Parathyroid adenoma (tissue), 2 donors: ENCODE measurements at regions not wholly inside any gene's neighbourhood (a gene's known extent, or its start where the extent isn't known, plus 50 kb on each side); places are given as distances from the start of the nearest gene placed in this dataset.

ENCODE experiments used
- H2AFZ ChIP-seq: fragments of 300-600 bp; sonication (generic); one replicate; pipeline ENCODE4 v1.7.0; 2017; ENCODE audit warnings: antibody characterized with exemption, mild to moderate bottlenecking
- H3K27ac ChIP-seq: fragments of 300-600 bp; sonication (generic); one replicate; pipeline ENCODE4 v1.7.0; 2017
- H3K27me3 ChIP-seq: fragments of 300-600 bp; sonication (generic); one replicate; pipeline ENCODE4 v1.7.0; 2017; ENCODE audit warnings: low read length; ENCODE audit not compliant: control insufficient read depth, insufficient read depth
- H3K36me3 ChIP-seq: fragments of 300-600 bp; sonication (generic); one replicate; pipeline ENCODE4 v1.7.0; 2017; ENCODE audit warnings: low read length; ENCODE audit not compliant: control insufficient read depth, insufficient read depth
- H3K4me1 ChIP-seq: fragments of 300-600 bp; sonication (generic); one replicate; pipeline ENCODE4 v1.7.0; 2017; ENCODE audit warnings: control low read depth
- H3K4me2 ChIP-seq: fragments of 300-600 bp; sonication (generic); one replicate; pipeline ENCODE4 v1.7.0; 2017; ENCODE audit warnings: low read length
- H3K4me3 ChIP-seq: fragments of 300-600 bp; sonication (generic); one replicate; pipeline ENCODE4 v1.7.0; 2017; ENCODE audit warnings: low read depth, low read length
- H3K79me2 ChIP-seq: fragments of 300-600 bp; sonication (generic); one replicate; pipeline ENCODE4 v1.7.0; 2017; ENCODE audit warnings: control low read depth
- H3K9ac ChIP-seq: fragments of 300-600 bp; sonication (generic); one replicate; pipeline ENCODE4 v1.7.0; 2017; ENCODE audit warnings: mild to moderate bottlenecking
- H3K9me3 ChIP-seq: fragments of 300-600 bp; sonication (generic); one replicate; pipeline ENCODE4 v1.7.0; 2017; ENCODE audit warnings: low read length; ENCODE audit not compliant: control insufficient read depth
- TF ChIP-seq, protein P1 (sequence below): fragments of 300-600 bp; sonication (generic); IDR thresholded peaks from one replicate; pipeline ENCODE4 v1.7.0; 2017; ENCODE audit warnings: antibody characterized with exemption, mild to moderate bottlenecking
- donor health status: primary hyperparathyroidism.

DNA sequence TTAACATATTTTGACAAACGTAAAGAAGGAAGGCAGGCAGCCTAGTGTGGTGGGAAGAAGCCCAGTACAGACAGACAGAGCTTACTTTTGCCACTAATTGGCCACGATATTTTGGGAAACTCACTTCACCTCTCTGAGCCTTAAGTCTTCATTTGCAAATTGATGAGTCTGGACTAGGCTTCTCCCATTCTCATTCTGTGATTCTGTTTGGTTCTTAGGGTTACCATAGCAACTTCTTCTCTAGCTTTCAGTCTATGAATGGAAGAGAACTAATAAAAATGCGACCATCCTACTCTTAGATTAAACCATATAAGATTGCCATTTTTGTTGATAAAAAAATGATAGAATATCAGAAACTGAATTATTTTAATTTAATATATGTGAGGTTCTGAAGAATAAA is 210.5 kb downstream of the SNAPC1 start:
- no peaks in the 10 kb centered on the region for H3K79me2 ChIP-seq
- H3K4me2 ChIP-seq, result no peak overlapping the region
- H3K4me1 ChIP-seq, result no peaks in the 10 kb centered on the region

DNA sequence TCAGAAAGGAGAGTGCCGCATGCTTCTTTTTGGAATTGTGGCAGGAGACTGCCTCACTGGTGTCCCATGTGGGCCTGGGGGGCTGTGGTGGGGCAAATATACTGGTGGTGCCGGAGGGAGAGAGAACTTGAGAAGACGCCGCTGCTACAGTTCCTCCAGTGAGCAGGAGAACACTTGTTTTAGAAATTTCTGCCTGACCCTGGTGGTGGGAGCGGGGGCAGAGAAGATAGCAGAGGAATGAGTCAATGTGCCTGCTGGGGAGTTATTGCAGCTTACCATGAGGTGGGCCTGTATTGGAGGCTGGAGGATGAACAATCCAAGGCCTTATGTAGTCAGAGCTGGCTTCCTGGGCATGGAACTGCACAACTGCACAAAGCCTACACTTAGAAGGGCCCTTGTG is 211.8 kb downstream of the SNAPC1 start:
- H3K9me3 ChIP-seq, result no peaks in the 10 kb centered on the region
- H3K4me1 ChIP-seq, result no peaks in the 10 kb centered on the region
- no peaks in the 10 kb centered on the region for H3K27me3 ChIP-seq
- H3K79me2 ChIP-seq, result no peaks in the 10 kb centered on the region
- TF ChIP-seq, protein P1, sequence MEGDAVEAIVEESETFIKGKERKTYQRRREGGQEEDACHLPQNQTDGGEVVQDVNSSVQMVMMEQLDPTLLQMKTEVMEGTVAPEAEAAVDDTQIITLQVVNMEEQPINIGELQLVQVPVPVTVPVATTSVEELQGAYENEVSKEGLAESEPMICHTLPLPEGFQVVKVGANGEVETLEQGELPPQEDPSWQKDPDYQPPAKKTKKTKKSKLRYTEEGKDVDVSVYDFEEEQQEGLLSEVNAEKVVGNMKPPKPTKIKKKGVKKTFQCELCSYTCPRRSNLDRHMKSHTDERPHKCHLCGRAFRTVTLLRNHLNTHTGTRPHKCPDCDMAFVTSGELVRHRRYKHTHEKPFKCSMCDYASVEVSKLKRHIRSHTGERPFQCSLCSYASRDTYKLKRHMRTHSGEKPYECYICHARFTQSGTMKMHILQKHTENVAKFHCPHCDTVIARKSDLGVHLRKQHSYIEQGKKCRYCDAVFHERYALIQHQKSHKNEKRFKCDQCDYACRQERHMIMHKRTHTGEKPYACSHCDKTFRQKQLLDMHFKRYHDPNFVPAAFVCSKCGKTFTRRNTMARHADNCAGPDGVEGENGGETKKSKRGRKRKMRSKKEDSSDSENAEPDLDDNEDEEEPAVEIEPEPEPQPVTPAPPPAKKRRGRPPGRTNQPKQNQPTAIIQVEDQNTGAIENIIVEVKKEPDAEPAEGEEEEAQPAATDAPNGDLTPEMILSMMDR, result no peak
- H3K4me2 ChIP-seq, result no peak overlapping the region
- H3K36me3 ChIP-seq, result no peaks in the 10 kb centered on the region
- no peak overlapping the region for H3K9ac ChIP-seq
- no peak overlapping the region for H3K27ac ChIP-seq
- H3K4me3 ChIP-seq, result no peak overlapping the region
- no peak overlapping the region for H2AFZ ChIP-seq

More for the DNA sequence above, 210.5 kb downstream of the SNAPC1 start:
- Histone ChIP-seq H3K27me3 (no peaks in the 10 kb centered on the region), H3K27ac (no peak overlapping the region), H3K36me3 (no peaks in the 10 kb centered on the region), H3K9ac (no peak overlapping the region), H3K4me3 (no peak overlapping the region), H3K9me3 (no peaks in the 10 kb centered on the region), H2AFZ (no peak overlapping the region)
- TF ChIP-seq, protein P1, result no peak

DNA sequence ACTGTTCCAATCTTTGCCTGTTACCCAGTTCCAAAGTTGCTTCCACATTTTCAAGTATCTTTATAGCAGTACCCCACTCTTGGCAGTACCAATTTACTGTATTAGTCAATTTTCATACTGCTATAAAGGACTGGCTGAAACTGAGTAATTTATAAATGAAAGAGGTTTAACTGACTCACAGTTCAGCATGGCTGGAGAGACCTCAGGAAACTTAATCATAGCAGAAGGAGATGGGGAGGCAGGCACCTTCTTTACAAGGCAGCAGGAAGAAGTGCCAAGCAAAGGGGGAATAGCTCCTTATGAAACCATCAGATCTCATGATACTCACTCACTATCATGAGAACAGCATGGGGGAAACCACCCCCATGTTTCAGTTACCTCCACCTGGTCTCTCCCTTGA is 215.0 kb downstream of the SNAPC1 start:
- no peaks in the 10 kb centered on the region for H3K79me2 ChIP-seq
- no peak overlapping the region for H3K27ac ChIP-seq
- H3K4me1 ChIP-seq, result no peaks in the 10 kb centered on the region
- H3K36me3 ChIP-seq, result no peaks in the 10 kb centered on the region
- no peak overlapping the region for H3K9ac ChIP-seq
- H3K27me3 ChIP-seq, result no peaks in the 10 kb centered on the region
- H2AFZ ChIP-seq, result no peak overlapping the region
- H3K4me3 ChIP-seq, result no peak overlapping the region
- H3K4me2 ChIP-seq, result no peak overlapping the region
- H3K9me3 ChIP-seq, result no peaks in the 10 kb centered on the region
- TF ChIP-seq, protein P1, result no peak

DNA sequence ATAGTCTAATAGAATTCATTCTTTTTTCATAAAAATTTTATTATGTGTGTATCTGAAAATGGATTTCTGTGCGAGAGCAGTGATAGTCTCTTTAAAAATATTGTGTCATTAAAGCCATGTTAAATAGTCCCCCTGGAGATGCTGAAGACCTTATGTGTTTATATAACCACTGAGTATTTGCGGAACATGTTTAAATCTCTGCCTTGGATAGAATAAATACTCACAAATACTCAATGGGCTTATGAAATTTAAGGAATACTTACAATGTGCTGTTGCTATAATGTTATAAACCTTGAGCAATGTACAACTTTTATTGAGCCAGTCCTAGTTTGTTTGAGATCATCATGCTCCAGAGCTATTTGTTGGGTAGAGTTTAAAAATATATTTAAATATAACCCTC is 226.0 kb downstream of the SNAPC1 start:
- no peak overlapping the region for H3K4me2 ChIP-seq
- TF ChIP-seq, protein P1, result no peak
- H3K79me2 ChIP-seq, result no peaks in the 10 kb centered on the region
- no peak overlapping the region for H3K27ac ChIP-seq
- no peaks in the 10 kb centered on the region for H3K4me1 ChIP-seq
- H3K9ac ChIP-seq, result no peak overlapping the region
- no peak overlapping the region for H3K4me3 ChIP-seq
- H2AFZ ChIP-seq, result no peak overlapping the region
- no peaks in the 10 kb centered on the region for H3K36me3 ChIP-seq
- H3K27me3 ChIP-seq, result no peaks in the 10 kb centered on the region
- no peaks in the 10 kb centered on the region for H3K9me3 ChIP-seq

DNA sequence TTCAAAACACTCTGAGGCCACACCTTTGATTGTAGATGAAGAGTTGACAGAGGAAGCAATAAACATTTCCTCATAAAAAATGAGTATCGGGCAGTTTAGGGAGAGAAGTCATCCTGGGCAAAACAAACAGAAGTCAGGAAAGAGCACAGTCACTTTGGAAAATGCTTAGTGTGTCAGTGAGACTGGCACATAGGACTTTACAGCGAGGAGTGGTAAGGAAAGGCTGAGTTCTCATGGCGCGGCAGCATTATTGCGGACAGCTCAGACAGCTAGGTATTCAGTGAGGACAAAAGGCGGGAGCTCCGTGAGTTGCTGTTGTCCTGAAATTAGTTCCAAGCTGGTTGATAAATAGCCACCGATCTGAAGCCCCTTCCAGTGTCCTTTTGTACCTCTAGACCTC is 229.9 kb downstream of the SNAPC1 start:
- no peaks in the 10 kb centered on the region for H3K9me3 ChIP-seq
- no peak overlapping the region for H3K27ac ChIP-seq
- no peak overlapping the region for H3K4me2 ChIP-seq
- H3K79me2 ChIP-seq, result no peaks in the 10 kb centered on the region
- no peak overlapping the region for H2AFZ ChIP-seq
- TF ChIP-seq, protein P1, result no peak
- no peak overlapping the region for H3K4me3 ChIP-seq
- H3K36me3 ChIP-seq, result no peaks in the 10 kb centered on the region
- H3K4me1 ChIP-seq, result no peaks in the 10 kb centered on the region
- no peak overlapping the region for H3K9ac ChIP-seq
- H3K27me3 ChIP-seq, result no peaks in the 10 kb centered on the region
